SK-MEL-5 (cell line): ENCODE measurements at regions not wholly inside any gene's neighbourhood (a gene's known extent, or its start where the extent isn't known, plus 50 kb on each side); places are given as distances from the start of the nearest gene placed in this dataset.

ENCODE experiments used
- DNase-seq: peaks from one replicate; pipeline ENCODE4 v3.0.0-alpha.2; 2016; ENCODE audit warnings: low read depth, low spot score
- in situ Hi-C: cut with HindIII; loops from 2 replicates; pipeline ENCODE4 v1.10.0; 2016; ENCODE audit warnings: low sequenced_read_pairs, high pct_unique_total_duplicates, low pct_unique_long_range_greater_than_20kb

DNA sequence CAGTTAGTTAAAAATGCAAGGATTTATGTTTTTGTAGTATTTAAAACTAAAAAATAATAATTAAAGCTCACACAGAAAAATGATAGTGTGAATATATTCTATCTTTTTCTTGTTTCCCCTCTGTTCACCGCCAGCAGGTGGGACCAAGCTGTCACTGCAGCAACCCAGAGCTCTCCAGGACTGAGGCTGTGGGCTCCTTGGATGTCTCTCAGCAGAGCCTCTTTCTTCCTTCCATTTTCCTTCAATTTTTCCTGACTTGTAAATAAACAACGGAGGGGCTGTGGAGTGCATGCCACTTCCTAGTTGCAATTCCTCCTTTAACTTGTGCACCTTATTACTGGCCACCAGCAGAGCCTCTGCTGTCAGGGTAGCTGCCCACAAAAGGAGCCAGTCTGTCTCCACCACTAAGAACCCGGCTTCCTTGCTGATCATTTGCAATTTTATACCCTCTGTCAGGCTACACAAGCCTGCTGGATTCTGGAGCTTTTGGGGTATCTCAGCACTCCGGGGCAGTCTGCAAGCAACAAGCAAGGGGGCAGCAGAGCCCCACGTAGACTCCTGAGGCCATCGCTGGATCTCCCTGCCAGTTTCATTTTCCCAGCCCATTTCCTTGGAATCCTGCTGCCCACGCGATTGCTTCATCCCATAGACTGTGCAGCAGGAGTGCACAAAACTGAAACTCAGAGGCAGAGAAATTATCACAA is 1467.4 kb downstream of the C4orf33 start:
- in situ Hi-C loops = no loop called here
- peak; percentile 58 for DNase-seq

DNA sequence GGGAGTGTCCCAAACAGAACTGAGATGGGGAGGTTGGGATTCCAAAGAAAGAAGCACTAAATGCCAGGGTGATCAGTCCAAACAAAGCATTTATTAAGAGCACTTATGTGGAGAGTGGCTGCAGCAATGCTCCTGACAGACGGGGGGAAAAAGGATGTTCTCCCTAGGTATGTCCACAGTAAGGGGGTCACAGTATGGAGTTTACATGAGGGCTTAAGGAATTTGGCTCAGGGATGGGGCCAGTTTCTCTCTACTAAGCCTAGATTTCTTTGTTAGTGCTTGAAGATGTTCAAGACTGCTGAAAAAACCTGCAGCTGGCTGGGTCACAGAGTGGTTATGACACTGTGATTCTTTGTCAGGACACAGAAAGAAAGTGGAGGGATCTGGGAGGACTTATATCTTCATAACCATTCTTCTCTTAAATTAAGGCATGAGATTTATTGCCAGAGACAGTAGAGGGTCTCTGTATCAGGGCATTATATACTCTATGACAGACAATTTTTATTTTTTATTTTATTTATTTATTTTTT is 1468.0 kb downstream of the C4orf33 start:
- DNase-seq = no peak
- in situ Hi-C loops = no loop called here

DNA sequence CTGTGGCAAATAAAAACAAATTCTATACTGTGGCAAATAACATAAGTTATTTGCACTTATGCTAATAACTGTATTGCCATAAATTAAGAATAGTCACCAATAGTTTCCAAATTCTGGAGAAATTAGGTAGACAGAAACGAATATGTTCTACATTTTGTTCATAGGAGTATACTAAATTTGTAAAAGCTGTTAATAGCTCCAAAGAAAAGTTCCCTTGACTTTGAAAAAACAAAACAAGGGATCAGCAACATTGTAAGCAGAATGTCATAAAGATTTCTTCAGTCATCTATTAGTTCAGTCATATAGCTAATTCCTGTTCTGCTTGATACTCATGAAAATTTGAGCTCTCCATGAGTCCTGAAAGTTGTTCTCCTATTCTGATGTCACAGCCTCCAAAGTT is 1472.8 kb downstream of the C4orf33 start:
- in situ Hi-C loops = no loop called here

DNA sequence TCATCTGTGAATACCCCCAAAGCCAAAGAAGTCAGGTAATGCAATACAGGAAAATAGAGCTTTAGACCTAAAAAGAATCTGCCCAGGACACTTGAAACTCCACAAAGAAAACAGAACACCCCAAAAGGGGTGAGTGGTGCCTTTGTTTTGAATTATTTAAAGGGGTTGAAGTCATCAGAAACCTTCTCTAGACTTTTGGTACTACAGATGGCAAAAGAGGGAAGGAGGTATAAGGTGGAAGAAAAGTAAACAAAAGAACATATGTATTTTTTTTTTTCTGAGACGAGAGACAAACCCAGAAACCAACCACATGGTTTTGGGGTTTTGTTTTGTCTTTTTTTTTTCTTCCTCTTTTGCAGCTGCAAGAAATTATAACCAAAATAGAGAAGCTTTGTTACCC is 1477.8 kb downstream of the C4orf33 start:
- in situ Hi-C loops = no loop called here
- DNase-seq = no peak

More for the DNA sequence above, 1472.8 kb downstream of the C4orf33 start:
- DNase-seq = no peak

DNA sequence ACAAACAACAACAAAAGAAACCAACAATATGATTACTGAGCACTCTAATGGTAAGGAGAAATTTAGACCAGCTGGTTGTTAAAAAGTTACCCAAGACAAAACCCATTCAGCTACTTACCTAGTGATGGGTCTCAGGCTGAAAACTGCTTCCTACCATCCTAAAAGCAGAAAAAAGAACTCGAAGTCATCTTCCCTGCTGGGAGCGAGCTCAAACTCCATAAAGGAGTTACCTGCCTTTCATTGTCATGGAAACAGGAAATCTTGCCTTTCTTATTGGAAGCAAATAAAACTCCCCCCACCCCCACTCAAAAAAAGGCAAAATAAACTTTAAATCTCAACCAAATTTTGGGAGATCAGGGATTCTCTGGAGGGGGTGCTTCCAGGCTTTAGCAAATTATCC is 1478.3 kb downstream of the C4orf33 start:
- DNase-seq = no peak
- in situ Hi-C loops = no loop called here

DNA sequence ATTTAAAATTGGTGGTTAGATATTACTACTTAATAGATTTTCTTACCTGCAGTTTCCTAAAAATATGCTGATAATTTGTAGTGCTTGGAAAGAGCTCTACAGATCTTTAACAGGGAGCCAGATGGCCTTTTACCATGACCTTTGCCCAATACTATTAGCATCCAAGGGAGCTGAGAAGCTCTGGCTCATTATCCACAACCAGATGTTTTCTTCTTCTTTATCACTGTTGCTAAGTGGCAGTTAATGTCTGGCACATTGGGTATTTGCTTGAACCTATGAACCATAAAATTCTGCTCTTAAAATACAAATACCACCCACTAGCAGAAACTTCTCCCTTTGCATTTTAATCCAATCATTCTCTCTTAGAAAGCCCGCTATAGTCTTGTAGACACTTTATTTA is 1480.3 kb downstream of the C4orf33 start:
- DNase-seq = no peak
- in situ Hi-C loops = no loop called here

DNA sequence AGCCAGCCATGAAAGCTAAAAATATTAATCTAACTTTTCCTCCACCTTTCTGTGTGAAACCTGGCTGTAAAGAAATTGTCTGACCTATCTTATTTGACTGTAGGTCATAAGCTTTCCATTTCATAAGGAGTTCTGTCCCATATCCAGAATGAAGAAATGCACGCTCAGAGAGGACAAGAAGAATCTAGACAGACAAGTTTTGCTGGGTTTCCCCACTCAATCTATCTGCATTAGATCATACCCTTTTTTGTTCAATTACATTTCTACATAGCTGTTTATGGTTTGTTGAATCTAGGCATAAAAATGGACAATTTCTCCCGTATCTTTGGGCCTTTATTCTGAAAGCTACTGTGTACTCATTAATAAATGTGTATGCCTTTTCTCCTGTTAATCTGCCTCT is 1495.1 kb downstream of the C4orf33 start:
- DNase-seq = no peak
- in situ Hi-C loops = no loop called here

DNA sequence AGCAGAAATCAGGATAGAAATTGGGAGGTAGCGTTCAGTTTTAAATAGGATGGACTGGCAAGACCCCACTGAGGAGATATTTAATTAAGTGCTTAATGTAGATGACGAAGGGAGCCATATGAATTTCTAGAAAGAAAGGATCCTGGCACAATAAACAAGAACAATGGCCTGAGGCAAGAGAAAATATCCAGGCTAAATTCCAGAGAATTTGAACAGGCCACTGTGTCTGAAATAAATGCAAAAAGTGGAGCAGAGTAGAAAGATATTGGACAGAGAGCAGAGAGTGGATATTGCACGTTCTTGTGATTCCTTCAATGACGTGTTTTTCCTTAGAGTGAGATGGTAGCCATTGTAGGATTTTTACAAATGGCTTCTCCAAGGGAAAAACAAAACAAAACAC is 1504.8 kb downstream of the C4orf33 start:
- in situ Hi-C loops = no loop called here
- peak; percentile 21 for DNase-seq

DNA sequence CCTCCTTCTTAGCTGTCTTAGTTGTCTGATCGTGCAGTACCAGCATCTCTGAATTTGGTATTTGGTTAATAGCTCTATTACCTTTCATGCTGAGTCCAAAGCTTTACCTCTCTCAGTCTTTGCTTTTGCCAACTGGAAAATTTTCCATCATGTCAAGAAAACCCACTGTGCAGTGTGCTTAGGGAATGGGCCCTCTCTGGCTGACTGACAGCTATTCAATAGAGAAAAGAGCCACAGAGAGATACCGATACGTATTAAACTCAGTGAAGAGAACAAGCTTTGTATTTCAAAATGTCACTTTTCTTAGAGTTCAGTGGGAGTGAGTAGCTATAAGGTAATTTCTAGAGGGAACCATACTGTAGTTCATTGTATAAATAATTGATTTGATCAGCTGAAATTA is 1507.1 kb downstream of the C4orf33 start:
- in situ Hi-C loops = no loop called here
- DNase-seq = peak; percentile 4

DNA sequence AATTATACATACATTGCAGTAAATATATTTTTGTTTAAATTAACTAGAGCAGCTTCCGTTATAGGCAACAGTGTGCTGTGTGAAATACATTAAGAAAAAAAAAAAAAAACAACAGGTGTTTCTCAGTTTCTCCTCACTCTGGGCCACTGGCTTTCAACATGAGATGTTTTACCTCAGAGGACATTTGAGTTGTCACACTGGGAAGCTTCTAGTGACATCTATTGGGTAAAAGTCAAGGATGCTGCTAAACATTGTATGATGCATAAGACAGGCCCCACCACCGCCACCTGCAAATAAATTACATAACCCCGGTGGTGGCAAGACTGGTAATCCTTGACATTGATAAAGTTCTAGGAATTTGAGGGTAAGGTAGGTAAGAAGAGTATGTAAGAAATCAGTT is 1512.2 kb downstream of the C4orf33 start:
- in situ Hi-C loops = no loop called here
- no peak for DNase-seq

DNA sequence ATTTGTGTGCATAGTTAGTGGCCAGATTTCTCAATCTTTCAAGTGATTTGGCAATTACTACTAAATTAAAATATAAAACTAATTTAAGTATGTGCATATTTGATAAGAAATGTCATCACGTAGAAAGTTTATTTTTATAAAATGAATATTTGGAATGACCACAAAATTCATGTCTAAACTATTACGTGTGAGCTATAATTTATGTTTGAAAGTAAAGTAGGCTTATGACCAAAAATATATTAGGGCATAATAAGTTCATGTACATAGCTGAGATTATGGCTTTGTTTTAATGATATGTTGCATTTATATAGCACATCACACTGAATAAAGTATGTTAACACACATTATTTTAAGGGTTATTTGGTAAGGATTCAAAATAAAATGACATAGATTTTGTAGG is 1532.6 kb downstream of the C4orf33 start:
- no peak for DNase-seq
- in situ Hi-C loops = no loop called here

DNA sequence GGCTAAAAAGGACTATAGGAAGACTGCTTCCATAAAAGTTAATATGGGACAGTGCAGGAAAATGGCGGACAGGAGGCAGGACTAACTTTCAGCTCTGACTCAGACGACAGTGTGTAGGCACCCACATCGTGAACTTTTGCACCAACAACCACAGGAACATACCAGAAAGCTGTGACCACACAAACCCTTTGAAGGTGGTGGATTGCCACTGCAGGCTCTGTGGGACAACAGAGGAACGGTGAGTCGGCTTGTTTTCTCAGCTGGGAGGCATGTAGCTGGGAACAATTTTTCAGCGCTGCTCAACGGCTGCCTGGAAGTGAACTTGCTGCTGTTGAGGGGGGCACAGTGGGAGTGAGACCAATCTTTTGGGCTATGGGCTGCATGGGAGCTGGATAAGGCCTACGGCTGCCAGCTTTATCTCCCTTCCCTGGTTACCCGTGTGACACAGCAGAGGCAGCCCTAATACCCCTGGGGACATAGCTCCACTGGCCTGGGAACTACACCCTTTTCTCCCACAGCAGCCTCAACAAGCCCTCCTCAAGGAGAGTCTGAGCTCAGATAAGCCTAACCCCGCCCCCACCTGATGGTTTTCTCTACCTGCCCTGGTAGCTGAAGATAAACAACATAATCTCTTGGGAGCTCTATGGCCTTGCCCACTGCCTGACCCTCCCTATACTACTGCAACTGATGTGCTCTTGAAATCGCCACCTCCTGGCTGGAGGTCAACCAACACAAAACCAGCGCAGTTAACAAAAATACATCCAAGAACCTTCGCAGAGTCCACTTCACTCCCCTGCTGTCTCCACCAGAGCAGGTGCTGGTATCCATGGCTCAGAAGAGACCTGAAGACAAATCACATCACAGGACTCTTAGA is 1537.0 kb downstream of the C4orf33 start:
- in situ Hi-C loops = no loop called here
- DNase-seq = no peak

DNA sequence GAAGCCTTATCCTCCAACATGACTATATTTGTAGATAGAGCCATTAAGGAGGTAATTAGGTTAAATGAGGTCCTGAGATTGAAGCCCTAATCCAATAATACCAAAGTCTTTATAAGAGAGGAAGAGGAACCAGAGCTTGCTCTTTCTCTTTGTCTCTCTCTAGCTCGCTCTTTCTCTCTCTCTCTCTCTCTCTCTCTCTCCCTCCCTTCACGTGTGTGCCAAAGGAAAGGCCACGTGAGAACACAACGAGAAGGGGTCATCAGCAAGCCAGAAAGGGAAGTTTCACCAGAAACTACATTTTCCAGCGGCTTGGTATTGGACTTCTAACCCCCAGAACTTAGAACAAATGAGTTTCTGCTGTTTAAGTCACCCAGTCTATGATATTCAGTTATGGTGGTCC is 1540.5 kb downstream of the C4orf33 start:
- DNase-seq = no peak
- in situ Hi-C loops = no loop called here

DNA sequence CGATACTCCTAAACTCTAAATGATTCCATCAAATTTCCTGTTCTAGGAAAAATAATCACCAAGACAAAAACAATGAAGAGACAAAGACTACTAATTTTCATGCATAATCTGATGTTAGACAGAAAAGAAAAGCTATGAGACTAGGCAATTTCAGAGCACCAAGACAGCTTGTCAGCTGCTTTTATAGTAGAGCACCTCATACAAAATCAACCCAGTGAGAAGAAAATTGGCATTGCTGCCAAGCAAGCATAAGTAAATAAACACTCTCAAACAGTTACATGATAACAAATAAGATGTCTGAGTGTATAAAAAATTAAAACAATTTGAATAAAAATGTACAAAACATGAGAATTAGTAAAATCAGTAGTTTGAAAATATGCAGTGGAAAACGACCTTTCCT is 1544.6 kb downstream of the C4orf33 start:
- no peak for DNase-seq
- in situ Hi-C loops = no loop called here

DNA sequence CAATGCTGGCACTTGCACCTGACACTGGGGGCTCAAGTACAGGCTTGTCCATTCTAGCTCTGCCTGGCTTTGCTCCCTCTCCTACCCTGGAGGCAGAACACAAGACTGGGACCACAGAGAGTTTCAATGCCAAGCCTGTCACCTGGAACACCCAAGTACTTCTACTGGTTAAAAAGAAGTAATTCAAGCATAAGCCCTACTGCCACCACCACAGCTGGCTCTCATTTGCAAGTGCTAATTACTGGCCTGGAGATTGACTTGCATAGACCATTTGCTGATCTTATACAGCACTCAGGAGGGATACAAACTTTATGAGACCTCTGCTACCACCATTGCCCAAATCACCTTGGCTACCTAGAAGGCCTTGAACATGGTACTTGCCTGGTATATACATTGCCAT is 1550.9 kb downstream of the C4orf33 start:
- in situ Hi-C loops = no loop called here
- DNase-seq = no peak

DNA sequence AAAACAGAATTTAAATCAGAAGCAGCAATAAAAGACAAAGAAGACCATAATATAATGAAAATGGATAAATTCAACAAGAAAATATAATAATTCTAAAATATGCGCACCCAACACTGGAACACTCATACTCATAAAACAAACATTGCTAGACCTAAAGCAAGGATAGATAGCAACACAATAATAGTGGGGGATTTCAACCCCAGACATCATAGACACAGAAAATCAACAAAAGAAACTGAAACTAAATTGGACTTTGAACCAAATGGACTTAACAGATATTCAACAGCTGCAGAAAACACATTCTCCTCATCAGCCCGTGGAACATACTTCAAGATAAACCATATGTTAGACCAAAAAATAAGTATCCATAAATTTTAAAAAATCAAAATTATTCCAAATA is 1552.6 kb downstream of the C4orf33 start:
- in situ Hi-C loops = no loop called here

DNA sequence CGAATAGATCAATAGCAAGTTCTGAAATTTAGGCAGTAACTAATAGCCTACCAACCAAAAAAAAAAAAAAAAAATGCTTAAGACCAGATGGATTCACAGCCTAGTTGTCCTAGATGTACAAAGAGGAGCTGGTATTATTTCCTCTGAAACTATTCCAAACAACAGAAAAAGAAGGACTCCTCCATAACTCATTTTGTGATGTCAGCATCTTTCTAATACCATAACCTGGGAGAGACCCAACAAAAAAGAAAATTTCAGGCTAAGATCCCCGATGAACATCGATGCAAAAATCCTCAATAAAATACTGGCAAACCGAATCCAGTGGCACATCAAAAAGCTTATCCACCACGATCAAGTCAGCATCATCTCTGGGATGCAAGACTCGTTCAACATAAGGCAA is 1557.9 kb downstream of the C4orf33 start:
- in situ Hi-C loops = no loop called here
- no peak for DNase-seq

More for the DNA sequence above, 1552.6 kb downstream of the C4orf33 start:
- DNase-seq = no peak

DNA sequence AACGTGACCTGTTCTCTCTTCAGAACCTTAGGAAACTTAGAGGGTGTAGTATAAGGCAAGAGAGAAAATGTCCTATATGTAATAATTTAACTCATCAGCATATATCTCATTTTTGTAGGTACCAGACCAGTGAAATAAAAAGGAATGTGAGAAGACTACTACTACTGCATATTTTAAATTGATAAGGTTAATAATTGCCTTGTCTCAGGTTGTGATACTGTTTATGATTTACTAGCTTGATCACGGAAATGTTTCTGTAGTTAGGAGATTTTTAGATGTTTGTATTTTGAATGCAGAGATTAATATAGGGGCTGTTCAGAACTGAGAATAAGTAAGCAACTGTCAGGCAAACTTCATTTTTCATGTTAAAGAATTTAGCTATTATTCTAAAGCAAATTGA is 1563.4 kb downstream of the C4orf33 start:
- DNase-seq = no peak
- in situ Hi-C loops = no loop called here

DNA sequence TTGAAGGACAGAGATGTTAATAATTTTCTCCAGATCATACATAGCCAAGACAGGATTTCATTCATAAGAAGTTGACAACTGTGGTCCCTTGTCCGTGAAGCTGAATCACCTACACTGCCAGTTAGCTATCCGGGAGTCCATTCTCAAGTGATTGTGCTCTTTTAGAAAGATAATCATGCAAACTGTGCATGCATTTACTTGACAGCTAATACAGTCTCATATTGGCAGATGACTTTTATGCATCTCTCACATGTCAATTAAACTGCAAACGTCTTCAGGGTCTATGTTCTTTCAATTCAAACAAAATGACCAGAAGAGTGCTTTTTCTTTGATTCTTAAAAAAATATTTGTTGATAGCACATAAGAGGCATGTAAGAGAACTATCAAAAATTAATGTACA is 1572.9 kb downstream of the C4orf33 start:
- DNase-seq = no peak
- in situ Hi-C loops = no loop called here
